Lung (tissue), 11 donors: ENCODE measurements at regions not wholly inside any gene's neighbourhood (a gene's known extent, or its start where the extent isn't known, plus 50 kb on each side); places are given as distances from the start of the nearest gene placed in this dataset.

ENCODE experiments used
- ATAC-seq: fragments of 200-7000 bp; cut with Tn5 transposase; one replicate; pipeline ENCODE4 v1.9.1; 2020; ENCODE audit warnings: moderate number of reproducible peaks; ENCODE audit not compliant: insufficient read depth, low FRiP score
- DNase-seq, 3 donors: peaks; one replicate each; pipeline ENCODE4 v3.0.0-alpha.2; 2013 to 2017
- H3K27ac ChIP-seq, 2 donors: one replicate each; pipeline ENCODE4 v1.5.1; 2013; ENCODE audit warnings: mild to moderate bottlenecking in 2 of 2, moderate library complexity in 2 of 2, control low read depth in 1 of 2, inconsistent platforms in 1 of 2, low read depth in 1 of 2, low read length in 1 of 2
- H3K27me3 ChIP-seq, 3 donors: one replicate each; pipeline ENCODE4 v1.5.1; 2013; ENCODE audit warnings: low read length in 2 of 3; ENCODE audit not compliant: control insufficient read depth in 3 of 3, insufficient read depth in 3 of 3
- H3K36me3 ChIP-seq, 4 donors: one replicate each; pipeline ENCODE4 v1.5.1; 2013; ENCODE audit warnings: low read length in 4 of 4, mild to moderate bottlenecking in 1 of 4, moderate library complexity in 1 of 4; ENCODE audit not compliant: control insufficient read depth in 4 of 4, insufficient read depth in 4 of 4
- H3K4me1 ChIP-seq, 5 donors: one replicate each; pipeline ENCODE4 v1.5.1; 2013; ENCODE audit warnings: low read length in 5 of 5, mild to moderate bottlenecking in 2 of 5, moderate library complexity in 1 of 5; ENCODE audit not compliant: control insufficient read depth in 5 of 5, insufficient read depth in 5 of 5
- H3K4me3 ChIP-seq: one replicate; pipeline ENCODE4 v1.5.1; 2013; ENCODE audit warnings: mild to moderate bottlenecking, control low read depth, moderate library complexity
- H3K9ac ChIP-seq, 2 donors: one replicate each; pipeline ENCODE4 v1.5.1; 2013; ENCODE audit warnings: low read length in 2 of 2, control low read depth in 1 of 2; ENCODE audit not compliant: insufficient read depth in 1 of 2
- H3K9me3 ChIP-seq, 4 donors: one replicate each; pipeline ENCODE4 v1.5.1; 2013; ENCODE audit warnings: low read length in 3 of 4, mild to moderate bottlenecking in 1 of 4, moderate library complexity in 1 of 4; ENCODE audit not compliant: control insufficient read depth in 4 of 4, insufficient read depth in 3 of 4
- CTCF ChIP-seq: IDR thresholded peaks from 2 replicates; pipeline ENCODE4 v1.5.1; 2012; ENCODE audit warnings: mild to moderate bottlenecking; ENCODE audit errors: control extremely low read depth, extremely low read depth
- WGBS, 2 donors: extraction: QIAGEN DNeasy Blood & Tissue Kit; methylation state at CpG; one replicate each; pipeline ENCODE4 v1.1.7; 2013; 5-methylcytosine and 5-hydroxymethylcytosine counted together
- donor health status: control.
- donor health status: control.
- donor health status: Bipolar disorder and iron deficiency.
- donor health status: healthy.
- donor health status: DM: yes; HTN: yes; CAD: no.

DNA sequence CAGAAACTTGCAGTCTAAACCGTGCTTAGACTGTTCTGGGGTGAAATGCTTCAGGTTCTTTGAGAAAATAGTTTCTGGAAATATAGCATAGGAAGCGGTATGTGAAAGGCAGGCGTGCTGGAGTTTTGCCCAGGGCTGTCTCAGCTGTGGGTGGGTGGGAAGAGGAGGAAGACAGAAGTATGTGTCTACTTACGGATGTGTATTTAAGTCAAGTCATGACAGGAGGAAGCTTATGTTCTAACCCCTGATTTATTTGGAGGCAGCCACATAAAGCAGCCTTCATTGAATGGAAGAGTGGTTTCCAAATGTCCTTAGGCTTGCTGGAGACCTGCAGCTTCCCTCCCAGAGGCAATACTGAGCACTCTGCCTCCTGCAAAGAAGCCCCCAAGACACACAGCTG is 126.8 kb upstream of the ADRA1D start:
- 10 to 21% methylated on average over 4 of the region's 4 CpGs for WGBS, 2 donors
- H3K9ac ChIP-seq = no peak overlapping the region
- ATAC-seq (no peak), DNase-seq (peak; percentile 88 to 95 (median 91))
- no peak overlapping the region for H3K4me3 ChIP-seq
- no peaks in the 10 kb centered on the region for H3K9me3 ChIP-seq
- H3K4me1 ChIP-seq = peaks cover 0 to 27% (median 5%) of the 10 kb centered on the region in 5 donors
- no peaks in the 10 kb centered on the region for H3K36me3 ChIP-seq
- H3K27me3 ChIP-seq = no peaks in the 10 kb centered on the region
- no peak overlapping the region for H3K27ac ChIP-seq
- no peak for TF ChIP-seq CTCF

GRCh38 chr20:4373454-4373853 is 124.4 kb upstream of the ADRA1D start:
- ATAC-seq = no peak
- H3K9ac ChIP-seq = no peak overlapping the region

DNA sequence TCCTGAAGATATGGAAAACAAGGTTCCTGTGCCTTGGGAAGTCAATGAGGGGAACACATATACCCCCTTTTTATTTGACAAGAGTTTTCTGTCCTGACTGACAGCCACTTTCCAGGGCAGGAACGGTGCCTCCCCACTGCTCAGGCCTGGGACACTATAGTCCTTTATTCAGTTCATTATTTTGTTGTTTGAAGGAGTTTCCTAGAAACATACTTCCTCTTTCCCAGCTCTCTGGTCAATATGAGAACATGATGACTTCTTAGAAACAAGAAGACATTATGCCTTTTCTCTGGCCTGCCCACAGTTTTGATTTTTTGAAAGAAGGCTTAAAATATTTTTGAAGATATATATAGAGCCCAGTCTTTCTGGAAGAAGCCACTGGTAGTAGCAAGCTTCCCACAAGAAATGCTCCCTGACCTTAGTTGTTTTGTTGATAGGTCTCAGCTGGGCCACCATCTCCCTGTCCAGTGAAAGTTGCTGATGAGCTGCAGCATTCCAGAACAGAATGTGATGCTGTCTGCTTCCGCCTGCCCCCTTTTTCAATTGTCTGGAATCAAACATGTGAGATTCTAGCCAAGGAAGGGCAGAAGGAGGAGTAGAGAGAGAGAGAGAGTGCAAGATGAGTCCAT is 122.7 kb upstream of the ADRA1D start:
- Histone ChIP-seq H3K36me3 (no peaks in the 10 kb centered on the region), H3K9ac (no peak overlapping the region), H3K27me3 (no peaks in the 10 kb centered on the region), H3K4me3 (no peak overlapping the region), H3K4me1 (peaks cover 0 to 37% (median 10%) of the 10 kb centered on the region in 5 donors), H3K9me3 (no peaks in the 10 kb centered on the region), H3K27ac (no peak overlapping the region)
- no peak for TF ChIP-seq CTCF
- 51 to 59% methylated on average over 2 of the region's 2 CpGs for WGBS, 2 donors
- peak; percentile 70 to 87 (median 74) for DNase-seq
- ATAC-seq = no peak

More at GRCh38 chr20:4373454-4373853, 124.4 kb upstream of the ADRA1D start:
- no peak for TF ChIP-seq CTCF
- Histone ChIP-seq H3K27ac (no peak overlapping the region), H3K9me3 (no peaks in the 10 kb centered on the region), H3K27me3 (no peaks in the 10 kb centered on the region), H3K4me3 (no peak overlapping the region), H3K4me1 (peaks cover 0 to 29% (median 7%) of the 10 kb centered on the region in 5 donors), H3K36me3 (no peaks in the 10 kb centered on the region)
- WGBS, 2 donors = 79 to 95% methylated on average over 1 of the region's 1 CpG
- no peak for DNase-seq

- no peak overlapping the region for H3K9ac ChIP-seq
- peaks cover 0 to 2% (median 0%) of the 10 kb centered on the region in 4 donors for H3K9me3 ChIP-seq
- TF ChIP-seq CTCF = no peak
- H3K27ac ChIP-seq = no peak overlapping the region
- peaks cover 0 to 29% (median 10%) of the 10 kb centered on the region in 5 donors for H3K4me1 ChIP-seq
- no peak for ATAC-seq
- H3K4me3 ChIP-seq = no peak overlapping the region
- H3K36me3 ChIP-seq = no peaks in the 10 kb centered on the region
- WGBS, 2 donors = 91 to 93% methylated on average over 2 of the region's 2 CpGs
- no peak for DNase-seq
- H3K27me3 ChIP-seq = no peaks in the 10 kb centered on the region
Observed at GRCh38 chr20:4370851-4371250, 121.8 kb upstream of the ADRA1D start.
